HCT116 (cell line): ENCODE measurements at regions not wholly inside any gene's neighbourhood (a gene's known extent, or its start where the extent isn't known, plus 50 kb on each side); places are given as distances from the start of the nearest gene placed in this dataset.

Source experiments
- ATAC-seq: fragments of 200-7000 bp; cut with Tn5 transposase; 2 replicates; pipeline ENCODE4 v1.9.1; 2020; ENCODE audit warnings: mild to moderate bottlenecking, moderate library complexity
- BruUV-seq: library from RNA; stranded (reverse); fragments of 400-500 nt; replicated peaks from 2 replicates; lab custom pipeline; 2021; lab: Mats Ljungman, UMichigan
- CTCF ChIA-PET: fragments of 300-600 bp; sonication (Branson Sonifier 250); formaldehyde crosslinking; loops from one replicate; lab custom pipeline; 2021; ENCODE audit warnings: antibody characterized with exemption; lab: Charles Lee
- POLR2A ChIA-PET: fragments of 300-600, 350-600 bp; sonication (Branson Sonifier 250); formaldehyde crosslinking; loops from one replicate; lab custom pipeline; 2021; ENCODE audit warnings: antibody characterized with exemption; lab: Charles Lee
- RAD21 ChIA-PET, 2 experiments: fragments of 300-600 bp; sonication (Branson Sonifier 250); formaldehyde crosslinking; loops; one replicate each; lab custom pipeline; 2023; ENCODE audit warnings: low total read pairs in 2 of 2; ENCODE audit not compliant: uncharacterized antibody in 2 of 2, unreplicated experiment in 2 of 2, low non-redundant PET in 1 of 2; lab: Charles Lee
- DNase-seq: peaks from one replicate; pipeline ENCODE4 v3.0.0-alpha.2; 2010; ENCODE audit warnings: low read depth, low spot score
- H2AFZ ChIP-seq: fragments of 200-600 bp; shearing (Covaris generic), sonication (generic); 2 replicates; pipeline ENCODE4 v1.6.1; 2017; ENCODE audit warnings: low read depth, mixed run types, mixed read lengths, antibody characterized with exemption, low read length; ENCODE audit not compliant: poor library complexity, severe bottlenecking
- H3K27ac ChIP-seq: 2 replicates; pipeline ENCODE4 v1.5.1; 2012; ENCODE audit warnings: low read depth, low read length
- H3K27me3 ChIP-seq: fragments of 200-600 bp; sonication (generic); 2 replicates; pipeline ENCODE4 v1.6.1; 2016; ENCODE audit warnings: mixed run types, low read length, mixed read lengths; ENCODE audit not compliant: insufficient read depth
- H3K36me3 ChIP-seq, 2 experiments: fragments of 200-500 bp in 1 of 2; fragments of 200-600 bp in 1 of 2; sonication (Bioruptor generic) in 1 of 2; sonication (generic) in 1 of 2; 2 replicates each; pipeline versions ENCODE4 v1.5.1 to v1.6.1; 2014 to 2016; ENCODE audit warnings: low read length in 2 of 2, inconsistent platforms in 1 of 2, mixed read lengths in 1 of 2, mixed run types in 1 of 2; ENCODE audit not compliant: insufficient read depth in 2 of 2, control insufficient read depth in 1 of 2
- H3K4me1 ChIP-seq, 2 experiments: fragments of 200-600 bp in 1 of 2; sonication (generic) in 1 of 2; 2 replicates each; pipeline versions ENCODE4 v1.5.1 to v1.6.1; 2012 to 2017; ENCODE audit warnings: low read length in 2 of 2, inconsistent platforms in 1 of 2, mild to moderate bottlenecking in 1 of 2, mixed read lengths in 1 of 2, mixed run types in 1 of 2, moderate library complexity in 1 of 2; ENCODE audit not compliant: insufficient read depth in 2 of 2, control insufficient read depth in 1 of 2
- H3K4me2 ChIP-seq: fragments of 200-600 bp; sonication (generic); 2 replicates; pipeline ENCODE4 v1.6.1; 2017; ENCODE audit warnings: mixed run types, low read length, mixed read lengths
- H3K4me3 ChIP-seq, 2 experiments: fragments of 200-600 bp in 1 of 2; sonication (generic) in 1 of 2; replicated peaks in 1 of 2; 2 replicates each; pipeline ENCODE4 v1.5.1; 2011 to 2016; ENCODE audit warnings: low read length in 2 of 2, control low read depth in 1 of 2, low read depth in 1 of 2, mild to moderate bottlenecking in 1 of 2, mixed read lengths in 1 of 2, mixed run types in 1 of 2
- H3K79me2 ChIP-seq: fragments of 200-600 bp; sonication (generic); 2 replicates; pipeline ENCODE4 v1.6.1; 2017; ENCODE audit warnings: mild to moderate bottlenecking, mixed run types, low read length, moderate library complexity, mixed read lengths; ENCODE audit not compliant: insufficient read depth
- H3K9ac ChIP-seq: fragments of 200-600 bp; sonication (generic); 2 replicates; pipeline ENCODE4 v1.6.1; 2016; ENCODE audit warnings: low read length, mixed read lengths
- H3K9me2 ChIP-seq: fragments of 200-600 bp; sonication (generic), shearing (Covaris generic); 2 replicates; pipeline ENCODE4 v1.6.1; 2017; ENCODE audit warnings: mixed run types, mild to moderate bottlenecking, moderate library complexity; ENCODE audit not compliant: insufficient read depth
- H3K9me3 ChIP-seq, 2 experiments: fragments of 200-500 bp in 1 of 2; fragments of 200-600 bp in 1 of 2; sonication (Bioruptor generic) in 1 of 2; sonication (generic) in 1 of 2; 2 replicates each; pipeline ENCODE4 v1.6.1; 2014 to 2017; ENCODE audit warnings: low read length in 2 of 2, mixed read lengths in 2 of 2, inconsistent platforms in 1 of 2, low read depth in 1 of 2, mild to moderate bottlenecking in 1 of 2, mixed run types in 1 of 2, moderate library complexity in 1 of 2; ENCODE audit not compliant: control insufficient read depth in 1 of 2, insufficient read depth in 1 of 2
- H4K20me1 ChIP-seq: fragments of 200-600 bp; sonication (generic), shearing (Covaris generic); 2 replicates; pipeline ENCODE4 v1.6.1; 2017; ENCODE audit warnings: mixed run types, mild to moderate bottlenecking, moderate library complexity; ENCODE audit not compliant: insufficient read depth
- CEBPB ChIP-seq: IDR thresholded peaks from 2 replicates; pipeline ENCODE4 v1.6.1; 2012; ENCODE audit warnings: low read depth
- EGR1 ChIP-seq: IDR thresholded peaks from 2 replicates; pipeline ENCODE4 v1.6.1; 2012; ENCODE audit warnings: low read depth
- ELF1 ChIP-seq: IDR thresholded peaks from 2 replicates; pipeline ENCODE4 v1.6.1; 2012; ENCODE audit warnings: low read depth, borderline replicate concordance
- EZH2 ChIP-seq: fragments of 200-600 bp; sonication (generic); IDR thresholded peaks from 2 replicates; pipeline ENCODE4 v1.6.1; 2017; ENCODE audit warnings: antibody characterized with exemption, mixed run types
- JUND ChIP-seq: IDR thresholded peaks from 2 replicates; pipeline ENCODE4 v1.6.1; 2012
- MAX ChIP-seq: IDR thresholded peaks from 2 replicates; pipeline ENCODE4 v1.6.1; 2012
- POLR2A ChIP-seq: IDR thresholded peaks from 2 replicates; pipeline ENCODE4 v1.7.0; 2011; ENCODE audit warnings: borderline replicate concordance; ENCODE audit not compliant: insufficient read depth, insufficient read length; ENCODE audit errors: extremely low read depth
- RAD21 ChIP-seq: IDR thresholded peaks from 2 replicates; pipeline ENCODE4 v1.6.1; 2012; ENCODE audit warnings: low read depth, mild to moderate bottlenecking
- REST ChIP-seq: IDR thresholded peaks from 2 replicates; pipeline ENCODE4 v1.6.1; 2012; ENCODE audit warnings: low read depth
- SRF ChIP-seq: IDR thresholded peaks from 2 replicates; pipeline ENCODE4 v1.6.1; 2012; ENCODE audit warnings: low read depth
- TCF7L2 ChIP-seq: IDR thresholded peaks from 2 replicates; pipeline ENCODE4 v1.7.0; 2011; ENCODE audit warnings: borderline replicate concordance, inconsistent platforms; ENCODE audit not compliant: insufficient read depth, insufficient read length; ENCODE audit errors: extremely low read depth
- ZBTB33 ChIP-seq: IDR thresholded peaks from 2 replicates; pipeline ENCODE4 v1.6.1; 2011; ENCODE audit warnings: mild to moderate bottlenecking, low read length, moderate library complexity; ENCODE audit not compliant: insufficient replicate concordance; ENCODE audit errors: extremely low read depth
- ZNF274 ChIP-seq: fragments of 200-500 bp; sonication (Bioruptor generic); IDR thresholded peaks from 2 replicates; pipeline ENCODE4 v1.6.1; 2014; ENCODE audit warnings: mild to moderate bottlenecking, low read depth, low read length, inconsistent platforms
- intact Hi-C: fragments of 100-400 bp; cut with micrococcal nuclease; formaldehyde crosslinking; loops from 2 replicates; pipeline ENCODE4 v1.10.0; 2022

DNA sequence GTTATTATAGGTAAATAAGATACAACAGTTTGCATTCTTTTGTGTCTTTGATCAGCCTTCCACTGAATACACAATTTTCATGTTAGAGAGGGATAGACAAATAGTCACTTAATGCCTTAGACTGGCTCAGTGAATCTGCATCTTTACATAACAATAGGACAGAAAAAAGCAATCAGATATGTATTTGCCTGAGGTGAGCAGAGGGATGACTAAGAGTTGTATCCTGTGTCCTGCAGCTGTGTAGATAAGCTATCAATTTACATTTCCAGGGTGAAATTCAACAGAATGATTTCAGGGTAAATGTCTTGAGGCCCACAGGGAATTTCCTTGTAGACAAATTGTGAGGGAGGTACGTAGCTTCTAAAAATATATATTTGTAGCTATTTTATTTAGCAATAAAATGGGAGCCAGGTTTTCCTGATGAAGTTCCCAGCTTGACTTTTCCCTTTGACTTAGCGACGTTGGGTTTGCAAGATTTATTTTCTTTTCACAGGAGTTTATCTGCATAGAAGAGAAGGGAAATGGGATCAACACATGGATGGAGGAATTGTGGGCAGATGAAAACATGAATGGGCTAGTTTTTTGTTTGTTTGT, 586.1 kb upstream of the CDH6 start:
- H3K4me3 ChIP-seq, result no peak overlapping the region
- no TSS peak for BruUV-seq
- no peaks in the 10 kb centered on the region for H4K20me1 ChIP-seq
- ChIA-PET CTCF (no interaction called here), RAD21 (no interaction called here), POLR2A (no interaction called here)
- H3K27me3 ChIP-seq, result no peaks in the 10 kb centered on the region
- H3K79me2 ChIP-seq, result no peaks in the 10 kb centered on the region
- intact Hi-C loops, result no loop called here
- no peak overlapping the region for H3K27ac ChIP-seq
- H2AFZ ChIP-seq, result no peak overlapping the region
- no peak for DNase-seq
- H3K9ac ChIP-seq, result no peak overlapping the region
- ATAC-seq, result no peak
- H3K9me2 ChIP-seq, result no peaks in the 10 kb centered on the region
- H3K4me1 ChIP-seq, result no peaks in the 10 kb centered on the region
- no peak overlapping the region for H3K4me2 ChIP-seq
- no peaks in the 10 kb centered on the region for H3K36me3 ChIP-seq
- peaks cover 5 to 13% of the 10 kb centered on the region in 2 experiments; a peak in 3 of 4 replicates for H3K9me3 ChIP-seq
- TF ChIP-seq TCF7L2 (no peak), POLR2A (no peak), REST (no peak), EZH2 (no peak), ZBTB33 (no peak), RAD21 (no peak), JUND (no peak), SRF (no peak), ZNF274 (no peak), EGR1 (no peak), CEBPB (no peak), ELF1 (no peak), MAX (no peak)
